HG03442 (cell line): ENCODE measurements at regions not wholly inside any gene's neighbourhood (a gene's known extent, or its start where the extent isn't known, plus 50 kb on each side); places are given as distances from the start of the nearest gene placed in this dataset.

Experiments used
- ATAC-seq: cut with Tn5 transposase; IDR thresholded peaks from one replicate; pipeline ENCODE4 v1.9.1; 2021; ENCODE audit warnings: mild to moderate bottlenecking, moderate library complexity; ENCODE audit not compliant: unreplicated experiment

- no peak for ATAC-seq
Measured at GRCh38 chr9:80222466-80223169, 650.9 kb downstream of the TLE4 start.

DNA sequence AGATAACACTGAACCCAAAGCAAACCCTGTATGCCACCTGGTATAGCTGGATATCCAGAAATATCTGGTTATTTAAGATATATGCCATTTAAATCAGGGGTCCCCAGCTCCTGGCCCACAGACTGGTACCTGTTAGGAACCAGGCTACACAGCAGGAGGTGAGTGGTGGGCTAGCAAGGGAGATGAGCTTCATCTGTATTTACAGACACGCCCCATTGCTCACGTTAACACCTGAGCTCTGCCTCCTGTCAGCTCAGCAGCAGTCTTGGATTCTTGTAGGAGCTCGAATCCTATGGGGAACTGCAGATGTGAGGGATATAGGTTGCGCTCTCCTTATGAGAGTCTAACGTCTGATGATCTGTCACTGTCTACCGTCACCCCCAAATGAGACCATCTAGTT lies 646.6 kb downstream of the TLE4 start:
- no peak for ATAC-seq

- no peak for ATAC-seq
Measured at GRCh38 chr9:80213613-80214012, 641.8 kb downstream of the TLE4 start.

GRCh38 chr9:80208696-80209095 lies 636.9 kb downstream of the TLE4 start:
- ATAC-seq = no peak

DNA sequence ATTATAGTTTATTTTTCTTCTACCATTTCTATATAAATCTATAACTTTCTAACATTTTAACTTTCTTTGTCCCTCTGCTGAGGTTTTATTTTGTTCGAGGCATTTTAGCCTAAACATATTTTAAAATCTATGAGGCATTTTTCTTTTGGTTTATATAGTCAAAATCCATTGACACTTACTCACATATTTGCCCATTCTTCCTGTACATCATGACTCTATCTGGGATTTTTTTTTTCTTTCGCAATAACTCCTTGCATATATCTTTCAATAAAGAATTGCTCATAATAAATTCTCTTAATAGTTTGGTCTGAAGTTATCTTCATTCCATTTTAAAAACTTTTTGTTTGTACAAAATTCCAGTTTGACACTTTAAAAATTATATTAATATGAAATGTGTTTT lies 632.3 kb downstream of the TLE4 start:
- ATAC-seq = no peak

- no peak for ATAC-seq
Measured at GRCh38 chr9:80197661-80198060, 625.9 kb downstream of the TLE4 start.

DNA sequence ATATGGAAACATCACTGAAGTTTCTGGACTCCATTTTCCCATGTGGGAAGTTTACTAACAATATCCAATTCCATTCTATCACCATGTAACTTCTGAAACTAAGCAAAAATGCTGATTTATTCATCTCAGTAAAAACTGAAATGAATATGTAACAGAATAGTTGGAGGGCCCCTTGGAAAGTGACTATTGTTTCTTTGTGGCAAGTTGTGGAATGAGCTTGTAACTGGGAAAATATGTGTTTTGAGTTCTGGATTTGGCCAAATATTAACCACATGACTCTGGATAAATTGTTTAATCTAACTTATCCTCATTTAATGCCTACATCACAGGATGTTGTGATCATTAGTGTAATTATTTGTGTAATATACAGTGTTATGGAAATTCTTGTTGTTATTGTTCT lies 619.3 kb downstream of the TLE4 start:
- ATAC-seq = no peak

GRCh38 chr9:80188579-80188978 lies 616.8 kb downstream of the TLE4 start:
- ATAC-seq = no peak

GRCh38 chr9:80185112-80185738 lies 613.5 kb downstream of the TLE4 start:
- ATAC-seq = no peak

- no peak for ATAC-seq
Measured at GRCh38 chr9:80177949-80178480, 606.2 kb downstream of the TLE4 start.

GRCh38 chr9:80175286-80176150 lies 603.8 kb downstream of the TLE4 start:
- no peak for ATAC-seq

- peak; percentile 78 for ATAC-seq
Measured at GRCh38 chr9:80163889-80164288, 592.1 kb downstream of the TLE4 start.

DNA sequence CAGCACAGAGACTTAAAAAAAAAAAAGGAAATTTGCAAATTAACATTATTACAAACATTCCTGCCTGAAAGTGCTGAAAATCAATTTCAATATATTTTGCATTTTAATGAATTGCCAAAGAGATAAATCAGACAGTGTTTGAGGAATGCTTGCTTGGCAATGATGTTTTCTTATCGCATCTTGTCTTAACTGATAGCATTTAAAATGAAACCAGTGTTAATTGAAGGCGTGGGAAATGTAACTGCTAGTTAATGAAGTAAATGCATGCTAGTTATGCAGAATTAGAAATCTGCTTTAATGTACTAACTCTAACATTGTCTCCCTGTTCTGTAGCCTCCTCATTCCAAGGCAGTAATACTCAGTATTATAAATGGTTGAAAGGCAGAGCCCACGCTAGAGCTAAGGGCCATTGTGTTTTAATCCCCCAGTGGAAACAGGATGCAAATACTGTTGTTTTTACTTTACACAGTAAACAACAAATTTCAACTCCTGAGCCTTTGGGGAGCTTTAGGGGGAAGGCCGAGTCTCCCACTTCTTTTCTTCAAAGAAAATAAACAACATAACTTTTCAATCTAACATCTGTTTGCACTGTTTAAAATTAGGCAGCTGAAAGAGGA lies 586.9 kb downstream of the TLE4 start:
- no peak for ATAC-seq

GRCh38 chr9:80158131-80158530 lies 586.4 kb downstream of the TLE4 start:
- no peak for ATAC-seq

- ATAC-seq = no peak
Measured at GRCh38 chr9:80157561-80157983, 585.8 kb downstream of the TLE4 start.

DNA sequence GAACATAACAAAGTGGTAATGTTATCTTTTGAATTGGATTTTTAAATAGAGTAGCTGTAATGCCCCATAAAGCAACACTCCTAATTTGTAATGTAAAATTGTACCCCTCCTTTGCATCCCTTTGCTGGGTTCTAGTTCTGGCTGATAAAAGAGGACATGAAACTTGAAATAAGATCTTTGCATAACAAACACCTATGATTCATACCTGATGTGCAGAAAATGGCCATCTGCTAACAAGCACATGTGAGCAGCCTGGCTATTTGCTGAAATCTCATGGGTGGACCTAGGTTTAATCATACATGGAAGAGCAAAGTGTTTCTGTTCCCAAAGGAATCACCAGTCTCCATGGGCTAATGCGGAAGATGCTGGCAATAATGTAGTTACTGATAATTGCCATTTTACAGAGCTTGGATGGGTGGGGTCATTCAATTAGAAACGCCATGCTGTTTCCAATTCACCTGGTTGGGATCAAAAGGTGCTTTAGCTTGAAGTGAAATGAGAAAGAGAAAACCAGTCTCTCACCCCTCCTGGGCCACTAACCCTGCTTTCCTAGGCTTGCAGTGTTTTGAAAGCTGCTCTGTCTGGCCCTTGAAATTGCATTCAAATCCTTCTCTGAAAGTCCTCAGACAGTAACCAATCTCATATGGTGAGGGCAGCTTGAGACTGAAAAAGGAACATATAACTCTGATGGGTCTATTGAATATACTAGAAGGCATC lies 585.1 kb downstream of the TLE4 start:
- ATAC-seq = peak; percentile 70

- ATAC-seq = no peak
Measured at GRCh38 chr9:80156262-80156661, 584.5 kb downstream of the TLE4 start.

DNA sequence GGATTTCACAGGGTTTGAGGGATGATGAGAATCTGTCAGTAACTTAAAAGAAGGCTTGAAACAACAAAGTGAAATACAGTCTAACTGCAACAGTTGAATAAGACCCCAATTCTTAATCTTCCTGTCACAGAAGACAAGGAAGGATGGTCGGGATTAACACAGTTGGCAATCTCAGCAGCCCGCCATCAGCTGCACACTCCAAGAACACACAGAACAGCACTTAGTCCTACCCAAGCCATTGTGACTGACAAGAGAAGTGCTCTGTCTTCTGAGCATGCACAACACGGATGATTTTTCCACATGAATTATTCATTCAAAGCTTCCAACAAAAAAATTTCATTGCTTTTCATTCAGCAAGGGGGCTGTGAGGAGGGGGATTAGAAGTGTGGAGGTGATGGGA lies 576.1 kb downstream of the TLE4 start:
- ATAC-seq = no peak

DNA sequence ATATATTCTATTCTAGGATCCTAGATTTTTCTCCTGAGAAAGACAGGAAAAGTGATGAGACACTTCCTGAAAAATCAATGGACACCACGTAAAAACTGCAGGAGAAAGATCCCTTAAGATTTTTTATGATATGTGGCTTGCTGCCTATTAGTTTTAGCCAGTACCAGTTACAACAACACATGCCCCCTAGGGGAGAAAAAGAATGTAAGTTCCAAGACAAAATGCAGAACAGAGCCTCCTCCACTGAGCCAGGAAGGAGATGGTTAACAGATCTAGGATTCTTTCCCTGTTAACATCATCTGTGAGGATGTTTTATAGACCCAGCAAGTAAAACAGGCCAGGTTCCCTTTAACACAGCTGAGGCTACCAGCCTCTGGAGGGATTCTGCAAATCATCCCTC lies 574.7 kb downstream of the TLE4 start:
- no peak for ATAC-seq

DNA sequence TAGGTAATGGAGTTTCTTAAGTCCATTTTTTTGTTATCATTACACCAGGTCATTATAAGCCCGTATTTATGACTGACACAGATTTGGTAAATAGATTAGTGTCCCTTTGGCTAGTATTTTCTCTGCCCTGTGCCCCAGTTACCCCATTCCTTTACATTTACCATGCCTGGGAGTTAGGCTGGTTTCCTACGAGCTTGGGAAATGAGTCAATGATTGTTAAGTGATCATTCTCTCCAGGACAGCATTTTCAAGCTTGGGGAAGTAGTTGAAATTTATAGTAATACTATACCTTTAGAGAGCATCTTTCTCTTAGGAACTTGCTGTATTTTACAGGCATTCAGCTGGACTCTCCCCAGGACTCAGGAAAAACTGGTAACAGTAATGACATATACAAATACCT lies 573.1 kb downstream of the TLE4 start:
- ATAC-seq = no peak

DNA sequence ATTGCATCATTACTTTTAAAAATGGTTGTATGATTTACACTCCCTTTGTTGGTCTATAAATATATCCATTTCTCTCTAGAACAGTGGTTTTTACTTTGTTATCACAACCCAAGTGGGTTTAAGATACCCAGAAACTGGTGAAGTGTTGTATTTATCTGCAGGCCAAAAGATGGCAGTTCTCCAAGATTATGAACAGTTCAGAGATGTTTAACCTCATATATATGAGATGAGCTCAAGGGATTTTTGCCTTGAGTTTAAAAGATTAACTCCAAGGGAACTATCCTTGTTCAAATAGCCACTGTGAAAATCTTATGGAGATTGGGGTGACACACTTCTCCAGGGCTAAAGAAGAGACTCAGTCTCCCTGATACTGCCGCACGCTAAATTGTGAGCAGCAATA lies 572.6 kb downstream of the TLE4 start:
- no peak for ATAC-seq
